AG08396 (cell line): ENCODE measurements at regions not wholly inside any gene's neighbourhood (a gene's known extent, or its start where the extent isn't known, plus 50 kb on each side); places are given as distances from the start of the nearest gene placed in this dataset.

ENCODE experiments used
- DNase-seq: peaks from one replicate; pipeline ENCODE4 v3.0.0; 2012; ENCODE audit warnings: low spot score, mixed read lengths

DNA sequence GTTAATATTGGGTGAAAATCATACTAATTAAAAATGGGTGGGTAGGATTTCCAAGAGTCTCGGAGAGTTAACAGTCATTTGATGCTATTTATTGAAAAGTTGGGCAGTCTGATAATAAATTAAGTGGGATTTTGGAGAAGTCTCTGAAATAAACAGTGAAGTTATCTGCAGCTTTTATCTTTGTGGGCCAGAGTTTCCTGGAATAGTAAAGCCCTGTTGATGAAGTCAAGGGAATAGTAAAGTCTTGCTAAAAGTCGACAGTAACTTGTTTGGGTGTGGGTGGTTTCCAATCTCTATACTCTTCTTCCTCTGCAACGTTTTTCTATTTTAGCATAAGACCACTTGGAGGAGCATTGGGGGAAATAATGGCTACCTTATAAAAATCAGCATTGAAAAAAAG, 493.6 kb downstream of the EPM2A start:
- no peak for DNase-seq

DNA sequence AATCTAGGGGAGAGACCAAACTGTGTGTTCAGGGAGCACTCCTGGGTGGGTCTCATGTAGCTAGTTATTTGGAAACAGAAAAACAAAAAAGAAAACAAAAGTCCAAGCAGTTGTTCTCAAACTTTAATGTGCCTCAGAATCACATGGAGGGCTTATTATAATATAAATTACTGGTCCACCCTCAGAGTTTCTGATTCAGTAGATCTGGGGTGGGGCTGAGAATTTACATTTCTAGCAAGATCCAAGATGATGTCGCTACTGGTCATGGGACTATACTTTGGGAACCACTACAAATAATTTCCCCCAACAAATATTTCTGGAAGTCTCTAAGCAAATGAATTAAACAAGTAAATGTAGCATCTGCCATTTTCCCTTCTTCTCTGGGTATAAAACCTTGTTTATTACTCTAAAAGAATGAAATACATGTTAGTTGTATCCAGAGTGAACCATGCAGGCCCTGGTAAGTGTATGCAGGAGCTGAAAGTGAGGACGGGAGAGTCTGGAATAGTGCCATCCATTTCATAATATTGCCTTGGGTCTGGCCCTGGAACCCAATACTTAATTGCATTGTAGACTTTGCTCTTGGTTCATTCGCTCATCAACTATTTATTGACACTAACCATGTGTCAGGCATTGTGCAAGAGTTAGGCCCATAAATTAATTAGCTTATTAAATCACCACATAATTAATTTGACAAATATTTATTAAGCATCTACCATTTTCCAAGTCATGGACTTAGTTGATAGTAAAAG, 490.8 kb downstream of the EPM2A start:
- DNase-seq: no peak

DNA sequence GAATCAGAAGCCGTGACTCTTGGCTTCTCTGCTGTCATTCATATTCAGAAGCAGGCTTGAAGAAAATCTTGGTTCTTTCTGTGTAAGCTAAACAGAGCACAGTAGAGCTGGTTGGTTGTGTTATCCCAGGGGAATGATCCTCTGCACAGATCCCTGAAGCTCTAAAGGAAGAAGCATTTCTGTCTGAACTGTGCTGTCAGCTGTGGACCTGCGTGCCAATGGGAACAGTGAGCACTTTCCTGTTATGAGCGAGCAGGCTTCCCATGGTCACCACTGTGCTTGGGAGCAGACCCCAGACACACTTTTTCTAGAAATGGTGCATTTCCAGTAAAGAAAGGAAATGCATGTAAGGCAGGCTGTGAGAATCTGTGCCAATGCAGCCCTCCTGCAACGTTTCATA, 490.2 kb downstream of the EPM2A start:
- DNase-seq: no peak

DNA sequence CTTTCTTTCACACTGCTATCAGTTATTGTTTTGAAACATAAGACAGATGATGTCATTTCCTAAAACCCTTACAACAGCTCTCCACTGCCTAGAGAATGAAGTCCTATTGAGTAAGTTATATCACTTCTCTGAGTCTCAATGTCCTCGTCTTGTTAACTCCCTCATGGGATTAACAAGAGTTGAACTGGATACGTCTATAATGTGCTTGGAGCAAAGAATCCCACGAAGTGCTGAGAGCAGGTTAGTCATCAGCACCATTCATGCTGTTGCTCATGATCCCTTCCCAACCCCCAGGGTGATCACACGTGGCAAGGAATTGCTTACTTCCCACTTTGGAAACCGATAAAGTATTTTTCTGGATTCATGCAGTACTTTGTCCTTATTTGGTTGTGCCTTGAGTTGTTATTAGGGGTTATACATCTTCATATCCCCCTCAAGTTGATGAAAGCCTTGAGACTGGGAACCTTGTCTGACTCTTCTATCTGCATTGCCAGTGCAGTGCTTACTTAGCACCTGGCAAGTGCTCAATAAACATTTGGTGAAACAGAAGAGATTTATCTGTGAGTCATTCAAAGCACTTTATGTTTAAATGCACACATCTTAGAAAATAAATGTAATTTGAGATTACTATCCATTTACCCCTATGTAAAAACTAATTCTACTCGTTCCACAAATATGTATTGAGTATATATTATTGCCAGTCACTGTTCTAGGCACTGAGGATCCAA, 487.5 kb downstream of the EPM2A start:
- DNase-seq: peak; percentile 43

DNA sequence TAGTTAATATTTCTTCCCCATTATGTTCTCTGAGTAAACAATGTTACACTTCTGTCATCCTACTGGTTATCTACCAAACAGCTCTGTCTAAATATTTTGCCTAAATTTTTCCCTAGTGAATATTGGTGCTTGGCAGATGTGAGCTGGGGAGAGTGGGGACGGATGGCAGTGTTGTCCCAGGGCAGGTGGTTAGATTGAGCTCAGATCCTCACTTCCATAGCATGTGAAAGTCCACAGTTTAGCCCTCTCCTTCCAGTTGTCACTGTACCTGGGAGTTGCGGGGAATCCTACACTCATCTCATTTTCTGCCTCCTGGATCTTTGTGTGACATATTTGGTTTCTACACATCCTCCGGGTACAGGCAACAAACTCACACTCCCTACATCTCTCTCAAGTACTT, 484.9 kb downstream of the EPM2A start:
- no peak for DNase-seq

DNA sequence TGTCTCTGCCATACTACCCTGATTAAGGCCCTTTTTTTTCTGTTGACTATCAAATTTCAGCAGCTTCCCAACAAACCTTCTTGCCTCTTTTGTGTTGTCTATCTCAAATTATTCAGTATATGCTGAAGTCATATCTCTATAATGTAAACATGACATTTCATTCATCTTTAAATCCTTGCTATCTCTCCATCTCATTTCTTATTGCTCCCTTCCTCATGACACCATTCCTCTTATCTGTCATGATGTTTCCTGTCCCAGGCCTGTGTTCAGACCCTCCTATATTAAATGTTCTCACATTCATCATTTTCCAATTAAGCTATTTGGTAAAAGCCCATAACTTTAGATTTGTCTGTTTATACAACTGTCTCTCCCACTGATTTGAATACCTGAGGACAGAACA, 482.6 kb downstream of the EPM2A start:
- DNase-seq: no peak

DNA sequence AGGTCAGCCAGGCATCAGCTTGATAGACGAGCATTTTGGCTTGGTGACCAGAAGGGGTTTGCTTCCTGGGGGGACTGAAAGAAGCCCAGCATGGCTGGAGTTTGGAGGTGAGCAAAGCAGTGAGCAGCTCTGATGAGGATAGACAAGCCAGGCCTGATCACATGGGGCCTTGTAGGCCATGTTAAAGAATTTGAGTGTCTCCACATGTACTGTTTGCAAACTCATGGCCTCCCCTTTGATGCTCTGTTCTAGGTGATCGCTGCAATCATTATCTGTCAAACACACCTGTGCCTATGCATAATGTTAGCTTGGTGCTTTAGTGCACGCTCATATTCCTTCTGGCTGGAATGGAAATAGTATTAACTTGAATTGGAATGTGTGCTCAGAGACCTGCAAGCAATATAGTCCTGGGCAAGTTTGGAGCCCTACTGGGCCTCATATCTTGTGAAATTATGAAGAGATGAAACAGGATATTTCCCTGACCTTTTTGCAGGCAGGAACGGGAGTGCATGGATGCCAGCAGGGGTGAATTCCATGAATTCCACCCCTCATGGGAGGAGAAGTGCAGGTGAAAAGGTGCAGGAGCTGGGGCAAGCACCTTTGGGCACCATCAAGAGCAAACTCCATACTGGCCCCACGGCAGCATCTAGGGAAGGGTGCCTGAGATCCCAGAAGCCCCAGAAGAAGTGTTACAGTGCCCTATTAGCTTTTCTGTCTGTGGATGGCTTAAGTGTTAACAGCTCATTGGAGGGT, 480.5 kb downstream of the EPM2A start:
- DNase-seq: no peak

DNA sequence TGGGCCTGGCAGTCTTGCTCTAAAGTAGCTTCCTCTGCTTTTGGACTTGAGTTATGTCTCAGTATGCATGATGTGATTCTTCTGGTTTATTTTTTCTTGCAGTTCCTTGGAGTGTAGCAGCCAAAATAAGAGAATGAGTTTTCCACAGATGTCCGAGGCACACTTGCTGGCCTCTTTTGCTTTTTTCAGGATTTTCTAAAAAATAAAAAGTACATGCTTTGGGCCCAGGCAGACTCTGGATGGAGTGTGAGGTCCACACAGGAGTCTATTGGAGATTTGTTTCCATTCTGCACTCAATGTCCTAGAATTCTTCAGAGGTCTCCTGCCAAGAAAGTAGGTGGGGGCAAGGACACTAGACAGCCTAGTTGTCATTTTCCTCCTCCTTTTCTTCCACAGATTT, 477.6 kb downstream of the EPM2A start:
- no peak for DNase-seq

DNA sequence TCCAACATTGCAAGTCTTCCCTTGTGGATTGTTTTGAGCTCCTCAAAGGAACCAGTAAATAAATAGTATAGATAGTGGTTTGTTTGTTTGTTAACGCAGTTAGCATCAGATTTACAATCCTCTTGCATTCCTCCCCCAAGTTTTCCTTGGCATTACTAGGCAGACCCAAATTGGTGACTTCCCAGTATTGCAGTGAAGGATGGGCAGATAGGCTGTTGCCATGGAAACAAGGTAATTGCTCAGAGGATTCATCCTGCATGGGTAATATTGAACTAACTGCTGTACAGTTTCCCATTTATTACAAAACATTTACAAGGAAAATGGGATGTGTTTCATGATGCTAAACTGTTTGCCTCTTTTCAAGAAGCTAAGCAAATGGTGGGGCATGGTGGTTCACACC, 477.2 kb downstream of the EPM2A start:
- DNase-seq: no peak

DNA sequence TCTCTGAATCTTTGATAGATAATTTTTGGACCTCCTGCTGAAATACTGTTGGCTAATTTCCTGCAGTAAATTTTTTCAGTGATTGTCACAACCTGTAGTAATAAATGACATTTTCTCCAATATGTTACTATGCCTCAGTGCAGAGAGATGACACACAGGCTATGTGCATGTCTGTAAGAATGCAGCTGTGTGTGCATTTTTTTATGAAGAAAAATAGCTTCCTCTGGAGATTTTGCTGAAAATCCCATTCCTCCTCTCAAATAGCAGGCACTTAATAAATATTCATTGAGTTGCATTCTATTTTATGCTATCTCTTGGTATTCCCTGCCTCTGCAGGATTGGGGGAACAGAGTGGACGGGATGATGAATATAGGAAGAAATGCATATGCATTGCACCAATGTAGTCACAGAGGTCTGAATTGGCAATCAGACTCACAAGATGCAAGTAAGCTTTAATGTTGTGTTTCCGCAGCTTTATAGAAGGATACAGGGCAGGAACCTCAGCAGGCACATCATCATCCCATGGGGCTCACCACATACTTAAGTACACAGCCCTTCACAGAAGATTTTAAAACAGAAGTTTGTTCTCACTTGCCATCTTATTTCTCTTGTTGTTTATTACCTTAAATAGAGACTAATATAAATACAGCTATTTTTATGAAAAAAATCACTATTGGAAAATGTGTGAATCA, 474.7 kb downstream of the EPM2A start:
- no peak for DNase-seq

DNA sequence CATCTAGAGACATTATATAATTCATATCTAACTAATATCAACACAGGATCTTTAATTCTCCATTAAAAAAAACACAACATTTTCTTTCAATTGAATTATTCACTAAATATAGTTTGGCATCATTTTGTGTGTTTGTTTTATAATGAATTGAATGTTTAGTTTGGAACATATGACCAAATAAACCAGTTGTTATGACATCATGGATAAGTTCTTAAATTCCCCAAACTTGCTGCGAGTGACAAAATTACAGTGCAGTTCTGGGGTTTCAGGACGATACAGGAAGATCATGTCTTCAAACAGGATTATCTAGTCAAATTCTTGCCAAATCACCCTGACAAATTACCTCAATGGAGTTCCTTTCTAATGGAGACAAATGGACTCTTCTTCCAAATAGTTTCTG, 473.6 kb downstream of the EPM2A start:
- no peak for DNase-seq

DNA sequence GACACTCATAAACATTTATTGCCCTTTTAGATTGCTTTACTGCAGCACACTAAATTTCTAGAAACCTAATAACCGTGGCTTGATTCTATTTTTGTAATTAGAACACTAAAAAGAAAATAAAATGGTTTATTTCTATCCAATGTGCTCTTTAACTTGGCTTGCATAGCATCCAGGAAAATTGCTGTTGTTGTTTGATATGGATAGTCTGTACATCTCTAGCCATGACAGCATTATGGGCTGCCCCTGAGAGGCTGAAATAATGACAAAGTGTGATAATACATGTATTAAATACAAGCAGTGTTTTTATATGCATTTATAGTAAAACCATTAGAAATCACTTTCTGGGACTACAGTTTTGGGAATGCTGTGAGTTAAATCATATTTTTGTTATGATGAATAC, 472.5 kb downstream of the EPM2A start:
- DNase-seq: no peak

DNA sequence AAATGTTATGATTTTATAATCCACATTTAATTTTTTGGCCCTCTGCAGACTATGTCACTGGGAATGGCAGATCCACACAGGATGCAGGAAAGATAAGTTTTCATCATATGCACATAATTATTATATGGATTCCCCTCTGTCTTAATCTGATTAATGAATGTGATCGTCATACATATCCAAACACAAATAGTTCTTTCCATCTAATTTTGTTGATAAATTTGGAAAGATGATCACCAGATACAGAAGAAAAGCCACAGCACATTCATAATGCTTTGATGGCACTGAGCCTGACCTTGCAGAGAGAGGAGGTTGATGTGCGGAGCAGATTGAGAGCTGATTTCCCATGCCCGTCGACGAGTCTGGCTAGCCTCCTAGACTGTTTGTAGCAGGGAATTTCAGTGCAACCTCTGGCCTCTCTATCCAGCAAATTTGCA, 471.5 kb downstream of the EPM2A start:
- DNase-seq: no peak

DNA sequence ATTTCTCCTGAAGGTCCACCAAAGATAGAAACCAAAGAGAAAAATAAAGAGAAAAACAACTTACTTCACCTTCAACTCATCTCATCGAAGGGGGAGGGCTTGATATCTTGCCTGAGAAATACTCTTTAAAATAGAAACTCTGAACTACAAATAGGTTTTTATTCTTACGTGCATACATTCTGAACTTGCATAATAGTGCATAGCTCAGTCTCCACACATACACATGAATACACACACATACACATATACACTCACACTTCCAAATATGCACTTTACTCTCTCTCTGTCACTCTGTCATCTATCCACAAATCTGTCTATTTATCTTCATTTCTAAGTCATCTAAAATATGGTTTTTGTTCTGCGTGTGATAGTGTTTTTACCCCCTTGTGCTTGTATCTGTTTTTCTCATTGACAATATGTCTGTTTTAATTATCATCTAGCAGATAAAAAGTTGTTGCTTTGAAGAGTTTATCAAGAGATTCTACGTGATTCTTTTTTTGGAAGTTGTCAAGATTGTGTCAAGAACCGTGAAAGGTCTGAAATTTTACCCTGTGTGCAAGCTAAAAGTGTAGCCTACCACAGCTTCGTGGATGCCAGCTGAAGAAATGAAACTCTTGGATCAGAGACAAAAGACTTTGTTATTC, 468.8 kb downstream of the EPM2A start:
- no peak for DNase-seq

DNA sequence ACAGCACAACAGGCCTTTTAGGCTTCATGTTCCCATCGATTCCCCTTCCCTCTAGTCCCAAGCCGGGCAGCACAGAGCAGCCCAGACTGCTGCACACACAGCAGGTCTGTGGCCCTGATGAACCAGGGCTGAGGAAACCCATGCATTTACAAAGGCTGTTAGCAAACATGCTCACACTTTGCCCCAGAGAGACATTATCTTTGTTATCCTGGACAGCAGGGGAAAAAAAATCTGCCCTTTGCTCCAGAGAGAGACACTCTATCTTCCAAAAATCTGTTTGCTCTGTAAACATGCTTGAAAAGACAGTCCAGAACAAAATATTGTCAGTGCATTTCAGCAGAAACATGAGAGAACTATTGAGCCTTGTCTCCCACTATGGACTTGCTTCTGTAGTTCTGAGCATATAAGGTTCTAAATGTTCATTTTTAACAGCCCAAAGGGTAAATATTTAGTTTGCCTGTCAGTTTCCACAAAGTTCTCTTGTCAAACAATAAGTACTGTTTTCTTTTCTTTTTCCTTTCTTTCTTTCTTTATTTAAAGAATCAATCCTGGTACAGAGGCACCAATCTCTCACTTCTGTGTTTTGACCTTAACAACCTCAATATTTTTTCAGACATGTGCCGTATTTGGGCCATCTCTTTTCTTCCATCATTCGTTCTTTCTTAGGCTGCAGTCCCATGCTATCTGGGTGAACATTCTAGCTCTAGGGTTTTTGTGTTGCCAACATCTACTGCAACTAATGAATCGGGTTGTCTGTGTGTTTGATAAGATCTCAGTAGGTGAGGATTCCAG, 468.0 kb downstream of the EPM2A start:
- no peak for DNase-seq

DNA sequence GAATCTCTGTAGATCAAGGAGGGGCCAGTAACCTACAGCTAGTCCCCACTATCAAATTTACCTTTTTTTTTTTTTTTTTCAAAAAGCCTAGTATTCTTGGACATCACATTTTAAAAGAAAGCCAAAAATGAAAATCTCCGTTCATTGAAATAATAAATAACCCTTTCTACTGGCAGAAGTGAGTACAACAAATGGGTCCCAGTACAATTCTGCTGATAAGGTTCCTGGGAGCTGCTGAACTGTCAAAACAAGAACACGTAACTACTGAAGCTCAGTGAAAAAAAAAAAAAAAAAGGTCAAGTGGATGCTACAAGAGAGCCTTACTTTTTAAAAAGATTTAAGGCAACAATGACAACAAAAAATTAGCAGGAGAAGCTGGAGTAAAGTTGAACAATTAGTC, 464.9 kb downstream of the EPM2A start:
- no peak for DNase-seq

DNA sequence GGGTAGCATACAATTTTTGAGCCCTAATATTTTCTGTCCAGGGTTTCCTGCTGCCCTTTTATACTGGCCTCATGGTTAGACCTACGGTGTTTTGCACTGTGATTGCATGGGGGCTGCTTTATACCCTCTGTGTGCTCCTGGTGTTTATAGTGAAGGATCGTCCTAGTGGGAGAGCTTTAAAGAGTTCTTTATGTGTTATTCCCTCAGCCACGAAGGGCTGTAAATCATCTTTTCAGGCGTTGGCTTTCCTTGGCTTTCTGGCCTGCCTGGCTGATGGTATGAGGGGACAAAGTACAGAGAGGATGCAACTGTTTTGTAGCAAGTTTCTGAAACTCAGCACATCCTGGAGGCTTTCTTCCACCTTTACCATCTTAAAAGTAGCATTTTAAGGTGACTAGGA, 464.3 kb downstream of the EPM2A start:
- DNase-seq: no peak

DNA sequence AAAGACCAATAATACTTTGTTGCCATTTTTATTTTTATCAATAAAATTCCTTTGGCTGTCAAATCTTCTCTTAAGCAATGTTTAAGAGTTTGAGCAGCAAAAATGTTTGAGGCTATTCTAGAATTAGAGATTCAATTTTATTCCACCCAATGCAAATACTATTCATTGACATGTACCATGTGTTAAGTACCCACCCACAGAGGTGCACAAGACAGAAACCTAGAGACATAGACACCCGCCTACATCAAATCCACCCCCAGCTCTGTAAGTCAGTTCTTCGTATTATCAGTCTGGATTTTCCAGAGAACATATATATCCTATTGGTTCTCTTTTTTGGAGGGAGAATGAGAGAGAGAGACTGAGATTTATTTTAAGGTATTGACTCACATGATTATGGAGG, 463.7 kb downstream of the EPM2A start:
- no peak for DNase-seq

DNA sequence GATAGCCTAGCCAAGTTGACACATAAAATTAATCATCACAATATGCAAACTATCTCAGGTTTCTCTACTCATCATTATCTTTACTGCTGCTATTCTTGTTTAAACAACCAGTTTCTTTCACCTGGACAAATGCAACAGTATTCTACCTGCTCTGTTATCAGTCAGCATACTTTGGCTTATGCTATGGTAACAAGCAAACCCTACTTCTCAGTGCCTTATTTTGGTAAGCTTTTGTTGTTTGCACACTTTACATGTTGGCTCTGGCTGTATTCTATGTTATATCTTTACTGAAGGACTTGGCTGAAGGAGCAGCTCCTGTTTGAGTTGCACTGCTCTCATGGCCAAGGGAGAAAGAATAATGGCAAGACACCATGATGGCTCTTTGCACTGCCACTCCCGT, 463.1 kb downstream of the EPM2A start:
- DNase-seq: no peak

DNA sequence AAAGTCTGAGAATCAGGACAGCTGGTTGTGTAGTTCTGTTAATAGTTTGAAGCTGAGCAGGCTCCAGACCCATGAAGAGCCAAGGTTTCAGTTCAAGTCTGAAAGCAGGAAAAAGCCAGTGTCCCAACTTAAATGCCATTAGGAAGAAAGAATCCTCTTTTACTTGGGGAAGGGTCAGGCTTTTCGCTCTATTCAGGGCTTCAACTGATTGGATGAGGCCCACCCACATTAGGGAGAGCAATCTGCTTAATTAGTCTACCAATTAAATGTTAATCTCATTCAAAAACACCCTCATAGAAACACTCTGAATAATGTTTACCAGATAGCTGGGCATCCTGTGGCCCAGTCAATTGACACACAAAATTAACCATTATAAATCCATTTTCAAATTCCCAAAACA, 462.2 kb downstream of the EPM2A start:
- no peak for DNase-seq

DNA sequence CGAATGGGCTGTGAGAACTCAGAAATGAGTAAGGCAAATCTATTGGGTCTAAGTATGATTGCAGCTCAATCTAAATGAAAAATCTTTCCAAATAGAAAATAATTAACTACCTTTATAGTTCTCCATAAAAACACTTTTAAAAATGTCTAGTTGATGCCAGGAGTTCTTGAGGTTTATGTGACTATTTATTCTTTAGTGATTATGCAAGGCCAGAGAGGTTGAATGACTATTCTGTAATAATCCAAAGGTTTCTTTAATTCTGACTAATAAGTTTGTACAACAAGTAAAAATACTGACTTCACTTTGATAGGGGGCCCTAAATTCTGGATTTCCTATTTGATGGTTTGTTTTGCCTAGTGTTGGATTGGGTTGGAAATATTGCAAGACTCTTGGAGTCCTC, 461.2 kb downstream of the EPM2A start:
- DNase-seq: no peak
